Loucy (cell line): ENCODE measurements at regions not wholly inside any gene's neighbourhood (a gene's known extent, or its start where the extent isn't known, plus 50 kb on each side); places are given as distances from the start of the nearest gene placed in this dataset.
"Not testable (repeated sequence)": the region's sequence is repeated elsewhere in the genome, so short reads cannot be mapped to it uniquely, and the experiment has no call there.

Source experiments
- EZH2phosphoT487 ChIP-seq: fragments of 200-600 bp; IDR thresholded peaks from 2 replicates; pipeline ENCODE4 v1.6.1; 2018; ENCODE audit warnings: antibody characterized with exemption, mild to moderate bottlenecking, moderate library complexity, borderline replicate concordance
- TF ChIP-seq, protein P1 (sequence below): fragments of 200-600 bp; sonication (generic); conservative IDR thresholded peaks from 2 replicates; pipeline ENCODE4 v1.5.1; 2014; ENCODE audit warnings: mild to moderate bottlenecking, antibody characterized with exemption, low read length

DNA sequence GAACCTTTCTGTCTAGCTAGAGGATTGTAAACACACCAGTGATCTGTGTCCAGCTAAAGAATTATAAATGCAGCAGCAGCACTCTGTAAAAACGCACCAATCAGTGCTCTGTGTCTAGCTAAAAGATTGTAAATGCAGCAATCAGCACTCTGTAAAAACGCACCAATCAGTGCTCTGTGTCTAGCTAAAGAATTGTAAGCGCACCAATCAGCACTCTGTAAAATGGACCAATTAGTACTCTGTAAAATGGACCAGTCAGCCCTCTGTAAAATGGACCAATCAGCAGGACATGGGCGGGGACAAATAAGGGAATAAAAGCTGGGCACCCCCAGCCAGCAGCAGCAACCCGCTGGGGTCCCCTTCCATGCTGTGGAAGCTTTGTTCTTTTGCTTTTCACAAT, 204.1 kb upstream of the UBL3 start:
- TF ChIP-seq, protein P1, sequence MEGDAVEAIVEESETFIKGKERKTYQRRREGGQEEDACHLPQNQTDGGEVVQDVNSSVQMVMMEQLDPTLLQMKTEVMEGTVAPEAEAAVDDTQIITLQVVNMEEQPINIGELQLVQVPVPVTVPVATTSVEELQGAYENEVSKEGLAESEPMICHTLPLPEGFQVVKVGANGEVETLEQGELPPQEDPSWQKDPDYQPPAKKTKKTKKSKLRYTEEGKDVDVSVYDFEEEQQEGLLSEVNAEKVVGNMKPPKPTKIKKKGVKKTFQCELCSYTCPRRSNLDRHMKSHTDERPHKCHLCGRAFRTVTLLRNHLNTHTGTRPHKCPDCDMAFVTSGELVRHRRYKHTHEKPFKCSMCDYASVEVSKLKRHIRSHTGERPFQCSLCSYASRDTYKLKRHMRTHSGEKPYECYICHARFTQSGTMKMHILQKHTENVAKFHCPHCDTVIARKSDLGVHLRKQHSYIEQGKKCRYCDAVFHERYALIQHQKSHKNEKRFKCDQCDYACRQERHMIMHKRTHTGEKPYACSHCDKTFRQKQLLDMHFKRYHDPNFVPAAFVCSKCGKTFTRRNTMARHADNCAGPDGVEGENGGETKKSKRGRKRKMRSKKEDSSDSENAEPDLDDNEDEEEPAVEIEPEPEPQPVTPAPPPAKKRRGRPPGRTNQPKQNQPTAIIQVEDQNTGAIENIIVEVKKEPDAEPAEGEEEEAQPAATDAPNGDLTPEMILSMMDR = not testable (repeated sequence)
- TF ChIP-seq EZH2phosphoT487 = not testable (repeated sequence)
